ENCODE measurements at regions not wholly inside any gene's neighbourhood (a gene's known extent, or its start where the extent isn't known, plus 50 kb on each side); places are given as distances from the start of the nearest gene placed in this dataset.

DNA sequence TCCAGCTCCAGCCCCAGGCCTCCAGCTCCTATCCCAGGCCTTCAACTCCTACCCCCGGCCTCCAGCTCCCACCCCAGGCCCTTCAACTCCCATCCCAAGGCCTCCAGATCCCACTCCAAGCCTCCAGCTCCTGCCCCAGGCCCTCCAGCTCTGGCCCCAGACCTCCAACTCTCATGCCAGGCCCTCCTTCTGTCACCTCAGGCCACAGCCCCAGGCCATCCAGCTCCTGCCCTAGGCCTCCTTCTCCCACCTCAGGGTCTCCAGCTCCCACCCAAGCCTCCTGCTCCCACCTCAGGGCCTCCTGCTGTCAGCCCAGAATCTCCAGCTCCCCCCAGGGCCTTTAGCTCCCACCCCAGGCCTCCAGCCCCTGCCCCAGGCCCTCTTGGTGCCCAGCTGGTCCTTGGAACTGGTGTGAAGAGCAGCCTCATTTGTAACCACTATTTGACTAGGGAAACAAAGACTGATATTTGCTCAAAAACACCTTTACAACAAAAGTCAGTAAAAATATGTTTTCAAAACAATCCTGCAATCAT, 67.8 kb upstream of the SALL3 start:
- Histone ChIP-seq H3K36me3 (no peaks in the 10 kb centered on the region), H3K27me3 (no peaks in the 10 kb centered on the region), H3K4me3 (no peak overlapping the region), H3K4me1 (no peaks in the 10 kb centered on the region), H3K27ac (no peak overlapping the region), H3K9me3 (no peaks in the 10 kb centered on the region)
- TF ChIP-seq POLR2AphosphoS5 (IDR thresholded peaks at IDR 0.05; ENCODE audit: insufficient read depth in 1 of 2, low read depth in 1 of 2) (no peak), POLR2A (IDR thresholded peaks at IDR 0.05) (no peak), CTCF (IDR thresholded peaks at IDR 0.05) (no peak)
- intact Hi-C loops (cut with DNase I): no loop called here
- DNase-seq (ENCODE audit: extremely low spot score in 2 of 2): peak; percentile 61 to 76

DNA sequence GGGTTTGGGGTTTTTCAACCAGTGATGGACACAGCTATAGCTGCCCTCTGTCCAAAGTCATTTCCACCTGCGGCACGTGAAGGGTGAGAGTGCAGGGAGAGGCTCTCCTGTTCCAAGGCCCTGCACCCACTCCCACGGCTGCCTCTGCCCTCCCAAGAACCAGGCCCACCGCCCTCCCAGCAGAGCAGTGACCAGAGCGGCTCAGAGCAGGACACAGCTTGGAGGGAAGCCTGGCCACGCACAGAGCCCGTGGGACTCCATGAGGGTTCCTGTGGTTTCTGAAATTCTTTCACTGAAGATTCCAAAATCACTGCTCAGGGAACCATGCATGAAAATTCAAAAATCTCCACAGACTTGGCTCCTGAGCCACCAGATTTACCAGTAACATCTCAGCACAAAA, 67.3 kb upstream of the SALL3 start:
- Histone ChIP-seq H3K4me1 (no peaks in the 10 kb centered on the region), H3K36me3 (no peaks in the 10 kb centered on the region), H3K27ac (no peak overlapping the region), H3K9me3 (no peaks in the 10 kb centered on the region), H3K27me3 (no peaks in the 10 kb centered on the region), H3K4me3 (no peak overlapping the region)
- TF ChIP-seq CTCF (IDR thresholded peaks at IDR 0.05): no peak
- TF ChIP-seq POLR2AphosphoS5 (IDR thresholded peaks at IDR 0.05; ENCODE audit: insufficient read depth in 1 of 2, low read depth in 1 of 2): no peak
- TF ChIP-seq POLR2A (IDR thresholded peaks at IDR 0.05): no peak
- intact Hi-C loops (cut with DNase I): no loop called here
- peak; percentile 20 to 28 for DNase-seq (ENCODE audit: extremely low spot score in 2 of 2)

- no peaks in the 10 kb centered on the region for H3K4me1 ChIP-seq
- TF ChIP-seq POLR2A (IDR thresholded peaks at IDR 0.05) (no peak), CTCF (IDR thresholded peaks at IDR 0.05) (no peak), POLR2AphosphoS5 (IDR thresholded peaks at IDR 0.05; ENCODE audit: insufficient read depth in 1 of 2, low read depth in 1 of 2) (no peak)
- no peak overlapping the region for H3K27ac ChIP-seq
- no peak for DNase-seq (ENCODE audit: extremely low spot score in 2 of 2)
- no peaks in the 10 kb centered on the region for H3K9me3 ChIP-seq
- no peak overlapping the region for H3K4me3 ChIP-seq
- intact Hi-C loops (cut with DNase I): no loop called here
- no peaks in the 10 kb centered on the region for H3K27me3 ChIP-seq
- no peaks in the 10 kb centered on the region for H3K36me3 ChIP-seq
These were observed 66.8 kb upstream of the SALL3 start for GRCh38 chr18:78912844-78913243.

GRCh38 chr18:78913395-78913794, 66.2 kb upstream of the SALL3 start:
- H3K27me3 ChIP-seq: no peaks in the 10 kb centered on the region
- H3K36me3 ChIP-seq: no peaks in the 10 kb centered on the region
- H3K9me3 ChIP-seq: no peaks in the 10 kb centered on the region
- H3K27ac ChIP-seq: no peak overlapping the region
- H3K4me1 ChIP-seq: no peaks in the 10 kb centered on the region
- TF ChIP-seq POLR2A (IDR thresholded peaks at IDR 0.05) (no peak), CTCF (IDR thresholded peaks at IDR 0.05) (no peak), POLR2AphosphoS5 (IDR thresholded peaks at IDR 0.05; ENCODE audit: insufficient read depth in 1 of 2, low read depth in 1 of 2) (no peak)
- H3K4me3 ChIP-seq: no peak overlapping the region
- intact Hi-C loops (cut with DNase I): no loop called here
- no peak for DNase-seq (ENCODE audit: extremely low spot score in 2 of 2)

DNA sequence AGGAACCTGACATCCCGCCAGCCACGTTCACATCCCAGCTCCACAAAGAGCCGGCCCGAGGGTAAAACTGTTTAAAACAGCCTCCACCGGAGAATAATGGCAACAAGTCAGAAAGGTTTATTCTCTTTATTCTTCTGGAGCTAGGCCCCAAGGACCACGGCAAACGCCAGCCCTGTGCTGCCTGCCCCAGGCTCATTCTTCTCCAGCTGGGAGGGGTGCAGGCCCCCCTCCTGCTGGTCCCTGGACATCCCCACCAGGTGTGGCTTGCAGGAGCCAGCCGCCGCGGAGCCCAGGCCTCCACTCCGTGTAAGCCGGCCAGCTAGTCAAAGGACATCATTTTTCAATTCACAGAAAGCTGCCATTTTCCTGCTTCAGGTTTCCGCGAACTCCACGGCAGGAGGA, 65.8 kb upstream of the SALL3 start:
- Histone ChIP-seq H3K27me3 (no peaks in the 10 kb centered on the region), H3K4me3 (no peak overlapping the region), H3K4me1 (no peaks in the 10 kb centered on the region), H3K9me3 (no peaks in the 10 kb centered on the region), H3K36me3 (no peaks in the 10 kb centered on the region), H3K27ac (no peak overlapping the region)
- no peak for DNase-seq (ENCODE audit: extremely low spot score in 2 of 2)
- intact Hi-C loops (cut with DNase I): no loop called here
- TF ChIP-seq POLR2A (IDR thresholded peaks at IDR 0.05) (no peak), CTCF (IDR thresholded peaks at IDR 0.05) (no peak)

All from vagina (tissue), 2 donors.